ENCODE measurements at regions not wholly inside any gene's neighbourhood (a gene's known extent, or its start where the extent isn't known, plus 50 kb on each side); places are given as distances from the start of the nearest gene placed in this dataset.

- H3K4me3 ChIP-seq = no peak overlapping the region
- no peak for DNase-seq (ENCODE audit: low spot score)
- no peak for TF ChIP-seq CTCF (IDR thresholded peaks at IDR 0.05)
Observed at GRCh38 chr20:53714524-53714923, 120.9 kb upstream of the ZNF217 start.

GRCh38 chr20:53713328-53714056 lies 119.9 kb upstream of the ZNF217 start:
- H3K27ac ChIP-seq = no peak overlapping the region
- no peak for TF ChIP-seq CTCF (IDR thresholded peaks at IDR 0.05)
- no peak overlapping the region for H3K4me3 ChIP-seq
- DNase-seq (ENCODE audit: low spot score) = no peak

More at GRCh38 chr20:53714524-53714923, 120.9 kb upstream of the ZNF217 start:
- no peak overlapping the region for H3K27ac ChIP-seq

- Histone ChIP-seq H3K27ac (no peak overlapping the region), H3K4me3 (no peak overlapping the region)
- TF ChIP-seq CTCF (IDR thresholded peaks at IDR 0.05) = no peak
- DNase-seq (ENCODE audit: low spot score) = no peak
Observed at GRCh38 chr20:53712212-53712977, 118.8 kb upstream of the ZNF217 start.

GRCh38 chr20:53711333-53712211 lies 117.9 kb upstream of the ZNF217 start:
- no peak for TF ChIP-seq CTCF (IDR thresholded peaks at IDR 0.05)
- no peak overlapping the region for H3K27ac ChIP-seq
- no peak overlapping the region for H3K4me3 ChIP-seq
- no peak for DNase-seq (ENCODE audit: low spot score)

- H3K4me3 ChIP-seq = peak overlapping the region; percentile 33
- TF ChIP-seq CTCF (IDR thresholded peaks at IDR 0.05) = no peak
- peak overlapping the region in 1 of 2 donors; percentile 52 for H3K27ac ChIP-seq
- DNase-seq (ENCODE audit: low spot score) = no peak
Observed at GRCh38 chr20:53708129-53708968, 114.7 kb upstream of the ZNF217 start.

- H3K27ac ChIP-seq = peak overlapping the region in 1 of 2 donors; percentile 52
- no peak for DNase-seq (ENCODE audit: low spot score)
- TF ChIP-seq CTCF (IDR thresholded peaks at IDR 0.05) = no peak
- H3K4me3 ChIP-seq = no peak overlapping the region
Observed at GRCh38 chr20:53707371-53708055, 113.9 kb upstream of the ZNF217 start.

All from coronary artery (tissue), 2 donors.